Heart right ventricle (tissue), 16 donors: ENCODE measurements at regions not wholly inside any gene's neighbourhood (a gene's known extent, or its start where the extent isn't known, plus 50 kb on each side); places are given as distances from the start of the nearest gene placed in this dataset.

Source experiments
- ATAC-seq, 8 donors: fragments of 200-7000 bp; cut with Tn5 transposase; one replicate each; pipeline ENCODE4 v1.9.1; 2020; ENCODE audit warnings: mild to moderate bottlenecking in 8 of 8, moderate library complexity in 8 of 8, moderate number of reproducible peaks in 1 of 8
- DNase-seq, 2 donors: peaks; one replicate each; pipeline ENCODE4 v3.0.0-alpha.2; 2020
- H3K27ac ChIP-seq, 10 donors: fragments of 200-600 bp; sonication (generic) in 2 of 10; one replicate each; pipeline versions ENCODE4 v1.5.0 to v1.8.0; 2020 to 2022; ENCODE audit warnings: mild to moderate bottlenecking in 3 of 10
- H3K27me3 ChIP-seq, 7 donors: fragments of 200-600 bp; one replicate each; pipeline ENCODE4 v1.8.0; 2021 to 2022; ENCODE audit warnings: mild to moderate bottlenecking in 2 of 7
- H3K36me3 ChIP-seq, 9 donors: fragments of 200-600 bp; sonication (generic) in 1 of 9; one replicate each; pipeline versions ENCODE4 v1.5.0 to v1.8.0; 2020 to 2022; ENCODE audit warnings: mild to moderate bottlenecking in 2 of 9
- H3K4me1 ChIP-seq, 9 donors: fragments of 200-600 bp; sonication (generic) in 1 of 9; one replicate each; pipeline versions ENCODE4 v1.5.0 to v1.8.0; 2020 to 2022; ENCODE audit warnings: mild to moderate bottlenecking in 4 of 9
- H3K4me3 ChIP-seq, 10 donors: fragments of 200-600 bp; sonication (generic) in 2 of 10; one replicate each; pipeline versions ENCODE4 v1.5.0 to v1.8.0; 2020 to 2022; ENCODE audit warnings: mild to moderate bottlenecking in 7 of 10, moderate library complexity in 2 of 10
- H3K9me3 ChIP-seq, 11 donors: fragments of 200-600 bp in 10 of 11; sonication (generic) in 2 of 11; one replicate each; pipeline versions ENCODE4 v1.5.0 to v1.8.0; 2013 to 2022; ENCODE audit warnings: mild to moderate bottlenecking in 2 of 11, control low read depth in 1 of 11, moderate library complexity in 1 of 11
- WGBS, 2 donors: extraction: QIAGEN DNeasy Blood & Tissue Kit; methylation state at CpG; one replicate each; pipeline ENCODE4 v1.1.7; 2013; ENCODE audit warnings: inconsistent platforms in 1 of 2; 5-methylcytosine and 5-hydroxymethylcytosine counted together
- intact Hi-C, 10 donors: fragments of 100-400 bp; cut with DNase I; formaldehyde crosslinking; loops; one replicate each; pipeline versions ENCODE4 v1.11.1 to v1.14.2; 2022
- TF ChIP-seq, protein P1 (sequence below), 9 donors: fragments of 200-600 bp; sonication (generic) in 2 of 9; IDR thresholded peaks; one replicate each; pipeline versions ENCODE4 v1.5.0 to v1.8.0; 2021 to 2022; ENCODE audit warnings: antibody characterized with exemption in 9 of 9, mild to moderate bottlenecking in 5 of 9, moderate library complexity in 1 of 9
- donor health status: Arrhythmogenic right ventricular cardiomyopathy.
- donor health status: ischemic (EF 13 %, LVEDD 7.1; RV severe dilation, severe dysfunction).
- donor health status: healthy with polysubstance abuse.
- donor health status: DM: no; HTN: yes; CAD: no.
- donor health status: DM: no; HTN: no; CAD: no.
- donor health status: ischemic (EF 25% LVEDD 6.9; RV normal size, moderate dysfunction).
- donor health status: ischemic (EF 25% LVEDD 5.7; RV mildly dilated, moderate dysfunction).
- donor health status: healthy.
- donor health status: DM: yes; HTN: yes; CAD: no.
- donor health status: Ischemic cardiomyopathy.
- donor health status: ischemic (EF 35%, LVEDD 5.7; RV mildly dilated, moderate dysfunction).
- donor health status: nonischemic (EF 11% LVEDD 7.7; RV severe dilation, severe dysfunction).
- donor health status: DM: yes; HTN: yes; CAD: no.
- donor health status: PGD.
- donor health status: ischemic (EF 29% LVEDD 5.4; RV normal size, mild dysfunction).
- donor health status: nonischemic (EF 23%, LVEDD 6.1; RV moderate dilation, normal function).

DNA sequence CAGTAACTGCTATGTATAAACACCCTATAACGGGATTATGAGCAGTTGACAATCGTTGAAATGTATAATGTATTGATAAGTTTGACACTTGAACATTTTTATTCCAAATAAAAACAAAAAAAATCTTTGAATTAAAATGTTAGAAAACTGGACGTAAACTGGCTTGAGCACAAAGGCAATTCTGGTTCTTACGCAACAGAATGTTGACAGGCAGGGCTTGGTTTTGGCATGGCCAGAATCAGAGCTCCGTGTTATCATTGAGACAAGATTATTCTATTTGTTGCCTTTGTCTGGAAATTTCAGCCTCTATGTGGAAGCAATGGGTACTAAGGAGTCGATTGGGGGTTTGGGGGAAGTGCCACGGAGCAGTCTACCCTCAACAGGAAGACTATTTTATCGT is 1028.6 kb upstream of the ZEB2 start:
- intact Hi-C loops = no loop called here
- no peak for ATAC-seq
- TF ChIP-seq, protein P1, sequence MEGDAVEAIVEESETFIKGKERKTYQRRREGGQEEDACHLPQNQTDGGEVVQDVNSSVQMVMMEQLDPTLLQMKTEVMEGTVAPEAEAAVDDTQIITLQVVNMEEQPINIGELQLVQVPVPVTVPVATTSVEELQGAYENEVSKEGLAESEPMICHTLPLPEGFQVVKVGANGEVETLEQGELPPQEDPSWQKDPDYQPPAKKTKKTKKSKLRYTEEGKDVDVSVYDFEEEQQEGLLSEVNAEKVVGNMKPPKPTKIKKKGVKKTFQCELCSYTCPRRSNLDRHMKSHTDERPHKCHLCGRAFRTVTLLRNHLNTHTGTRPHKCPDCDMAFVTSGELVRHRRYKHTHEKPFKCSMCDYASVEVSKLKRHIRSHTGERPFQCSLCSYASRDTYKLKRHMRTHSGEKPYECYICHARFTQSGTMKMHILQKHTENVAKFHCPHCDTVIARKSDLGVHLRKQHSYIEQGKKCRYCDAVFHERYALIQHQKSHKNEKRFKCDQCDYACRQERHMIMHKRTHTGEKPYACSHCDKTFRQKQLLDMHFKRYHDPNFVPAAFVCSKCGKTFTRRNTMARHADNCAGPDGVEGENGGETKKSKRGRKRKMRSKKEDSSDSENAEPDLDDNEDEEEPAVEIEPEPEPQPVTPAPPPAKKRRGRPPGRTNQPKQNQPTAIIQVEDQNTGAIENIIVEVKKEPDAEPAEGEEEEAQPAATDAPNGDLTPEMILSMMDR (IDR thresholded peaks at IDR 0.05) = no peak
- no peaks in the 10 kb centered on the region for H3K4me1 ChIP-seq
- H3K27me3 ChIP-seq = no peaks in the 10 kb centered on the region
- H3K27ac ChIP-seq = no peak overlapping the region
- DNase-seq = no peak
- H3K4me3 ChIP-seq = no peak overlapping the region
- WGBS, 2 donors = 77 to 84% methylated on average over 8 of the region's 8 CpGs
- no peaks in the 10 kb centered on the region for H3K36me3 ChIP-seq
- peaks cover 0 to 18% (median 0%) of the 10 kb centered on the region in 11 donors for H3K9me3 ChIP-seq

DNA sequence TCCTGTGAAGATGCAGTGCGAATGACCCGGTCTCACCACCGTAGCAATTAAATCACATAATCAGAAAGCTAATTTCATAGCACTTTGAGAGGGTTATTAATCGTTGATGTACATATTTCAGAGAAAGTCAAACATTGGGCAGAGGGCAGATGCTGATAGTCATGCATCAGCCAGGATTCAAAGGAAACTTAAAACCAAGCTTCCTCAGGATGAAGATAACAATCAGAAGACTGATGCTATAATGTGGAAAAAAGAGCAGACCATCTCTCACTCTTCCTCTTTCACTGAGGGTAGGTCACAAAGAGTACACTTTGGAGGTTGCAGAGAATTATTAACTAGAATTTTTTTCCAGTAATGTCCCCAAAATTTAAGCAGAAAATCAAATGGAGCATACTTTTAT is 1027.7 kb upstream of the ZEB2 start:
- ATAC-seq (no peak), DNase-seq (no peak)
- Histone ChIP-seq H3K27ac (no peak overlapping the region), H3K4me1 (no peaks in the 10 kb centered on the region), H3K9me3 (peaks cover 0 to 26% (median 0%) of the 10 kb centered on the region in 11 donors), H3K27me3 (no peaks in the 10 kb centered on the region), H3K4me3 (no peak overlapping the region), H3K36me3 (no peaks in the 10 kb centered on the region)
- WGBS, 2 donors = 77 to 84% methylated on average over 4 of the region's 4 CpGs
- TF ChIP-seq, protein P1 (IDR thresholded peaks at IDR 0.05) = no peak
- intact Hi-C loops = no loop called here

DNA sequence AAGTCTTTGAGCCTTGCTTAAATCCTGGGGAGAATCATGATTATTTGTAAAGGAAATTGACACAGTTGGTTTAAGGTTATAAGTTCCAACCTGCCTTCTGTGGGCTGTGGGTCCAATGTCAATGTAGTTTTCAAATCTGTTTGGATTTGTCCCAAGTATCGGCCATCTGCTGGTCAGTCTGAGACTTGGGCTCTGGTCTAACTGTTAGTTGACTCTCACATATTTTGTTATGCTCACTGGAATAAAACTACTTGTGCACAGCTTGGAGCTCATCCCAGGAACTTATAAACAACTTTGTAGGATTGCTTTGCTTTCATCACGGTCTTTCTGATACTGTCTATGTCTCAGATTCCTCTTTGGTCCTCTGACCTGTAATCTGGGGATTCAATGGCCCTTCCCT is 1026.2 kb upstream of the ZEB2 start:
- TF ChIP-seq, protein P1 (IDR thresholded peaks at IDR 0.05) = no peak
- Histone ChIP-seq H3K4me3 (no peak overlapping the region), H3K4me1 (no peaks in the 10 kb centered on the region), H3K27ac (no peak overlapping the region), H3K9me3 (peaks cover 0 to 28% (median 0%) of the 10 kb centered on the region in 11 donors), H3K36me3 (no peaks in the 10 kb centered on the region), H3K27me3 (no peaks in the 10 kb centered on the region)
- no peak for DNase-seq
- ATAC-seq = no peak
- 72 to 76% methylated on average over 2 of the region's 2 CpGs for whole genome bisulfite sequencing, 2 donors
- intact Hi-C loops = no loop called here

DNA sequence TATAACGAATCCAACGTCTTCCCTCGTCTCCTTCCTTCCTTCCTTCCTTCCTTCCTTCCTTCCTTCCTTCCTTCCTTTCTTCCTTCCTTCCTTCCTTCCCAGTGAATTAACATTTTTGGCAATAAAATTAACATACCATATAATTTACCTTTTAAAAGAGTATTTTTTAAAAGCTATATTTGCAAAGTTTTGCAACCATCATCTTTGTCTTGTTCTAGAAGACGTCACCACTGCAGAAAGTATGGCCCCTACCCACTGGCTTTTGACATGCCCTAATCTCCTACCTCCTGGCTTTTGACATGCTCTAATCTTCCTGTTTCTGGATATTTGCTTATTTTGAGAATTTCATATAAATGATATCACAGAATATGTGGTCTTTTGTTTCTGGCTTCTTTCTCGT is 1023.9 kb upstream of the ZEB2 start:
- no peaks in the 10 kb centered on the region for H3K4me1 ChIP-seq
- no peak for DNase-seq
- no peak overlapping the region for H3K27ac ChIP-seq
- TF ChIP-seq, protein P1 (IDR thresholded peaks at IDR 0.05) = no peak
- no peak for ATAC-seq
- WGBS, 2 donors = 77 to 86% methylated on average over 5 of the region's 5 CpGs
- H3K36me3 ChIP-seq = no peaks in the 10 kb centered on the region
- intact Hi-C loops = no loop called here
- H3K9me3 ChIP-seq = peaks cover 0 to 28% (median 0%) of the 10 kb centered on the region in 11 donors
- no peak overlapping the region for H3K4me3 ChIP-seq
- no peaks in the 10 kb centered on the region for H3K27me3 ChIP-seq
